ENCODE measurements at regions not wholly inside any gene's neighbourhood (a gene's known extent, or its start where the extent isn't known, plus 50 kb on each side); places are given as distances from the start of the nearest gene placed in this dataset.
"Not testable (repeated sequence)": the region's sequence is repeated elsewhere in the genome, so short reads cannot be mapped to it uniquely, and the experiment has no call there.

DNA sequence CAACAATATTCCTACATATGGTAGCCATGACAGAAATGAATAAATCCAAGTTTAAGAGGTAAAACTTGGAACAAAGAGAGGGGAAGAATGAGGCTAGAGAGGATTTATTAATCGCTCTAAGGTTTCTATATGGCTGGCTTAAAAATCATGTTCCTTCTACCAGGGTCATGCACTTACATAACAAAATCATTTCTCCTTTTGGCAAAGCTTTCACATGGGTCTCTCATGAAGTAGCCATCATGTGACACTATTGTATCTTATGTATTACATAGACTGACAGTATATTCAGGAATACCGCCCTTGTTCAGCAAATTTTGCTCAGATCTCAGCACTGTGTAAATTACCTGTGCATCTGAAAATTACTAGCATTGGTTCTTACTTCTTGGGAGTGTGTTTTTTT is 1554.5 kb upstream of the SLC39A10 start:
- no peak for DNase-seq (ENCODE audit: low read depth)

DNA sequence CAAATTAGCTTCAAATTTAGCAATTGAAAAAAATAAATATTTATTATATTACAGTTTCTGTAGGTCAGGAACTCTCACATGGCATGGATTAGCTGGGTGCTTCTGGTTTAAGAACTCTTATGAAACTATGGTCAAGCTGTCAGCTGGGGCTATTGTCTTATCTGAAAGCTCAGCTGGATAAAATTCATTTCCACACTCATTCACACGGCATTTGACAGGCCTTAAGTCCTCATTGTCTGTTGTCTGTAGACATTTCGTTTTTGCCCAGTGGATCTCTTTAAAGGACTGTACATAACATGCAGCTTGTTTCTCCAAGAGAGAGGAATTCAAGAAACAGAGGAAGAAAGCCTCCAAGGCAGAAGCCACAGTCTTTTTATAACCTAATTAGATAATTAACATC is 1556.8 kb upstream of the SLC39A10 start:
- DNase-seq (ENCODE audit: low read depth) = no peak

DNA sequence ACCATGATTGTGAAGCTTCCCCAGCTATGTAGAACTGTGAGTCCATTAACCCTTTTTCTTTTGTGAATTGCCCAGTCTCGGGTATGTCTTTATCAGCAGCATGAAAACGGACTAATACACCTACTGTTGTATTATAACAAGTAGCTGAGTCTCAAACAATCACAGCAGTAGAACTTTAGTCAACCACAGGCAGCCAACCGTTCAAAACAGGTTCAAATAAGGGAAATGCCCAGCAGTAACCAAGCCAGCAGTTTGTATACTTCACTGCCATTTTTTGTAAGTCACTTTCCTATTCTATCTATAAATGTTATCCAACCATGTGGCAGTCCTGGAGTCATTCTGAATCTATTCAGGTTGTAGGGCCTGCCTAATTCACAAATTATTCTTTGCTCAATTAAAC is 1560.6 kb upstream of the SLC39A10 start:
- DNase-seq (ENCODE audit: low read depth) = no peak

DNA sequence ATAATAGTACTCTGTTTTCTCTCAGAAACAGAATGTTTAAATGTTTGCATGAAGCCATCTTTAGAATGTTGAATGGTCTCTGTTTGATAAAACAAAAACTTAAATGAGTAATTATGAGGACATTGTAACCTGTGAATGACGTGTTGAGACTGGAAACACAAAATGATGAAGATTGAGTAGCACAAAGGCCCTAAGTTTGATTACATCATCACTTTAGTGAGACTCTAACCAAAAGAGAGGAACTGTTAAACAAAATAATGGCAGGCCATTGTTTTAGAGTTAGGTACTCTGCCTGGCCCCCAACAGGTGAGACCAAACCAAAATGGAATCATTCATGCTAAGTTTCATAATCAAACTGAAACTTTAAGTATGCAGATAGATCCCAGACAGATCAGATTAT is 1561.7 kb upstream of the SLC39A10 start:
- DNase-seq (ENCODE audit: low read depth) = no peak

DNA sequence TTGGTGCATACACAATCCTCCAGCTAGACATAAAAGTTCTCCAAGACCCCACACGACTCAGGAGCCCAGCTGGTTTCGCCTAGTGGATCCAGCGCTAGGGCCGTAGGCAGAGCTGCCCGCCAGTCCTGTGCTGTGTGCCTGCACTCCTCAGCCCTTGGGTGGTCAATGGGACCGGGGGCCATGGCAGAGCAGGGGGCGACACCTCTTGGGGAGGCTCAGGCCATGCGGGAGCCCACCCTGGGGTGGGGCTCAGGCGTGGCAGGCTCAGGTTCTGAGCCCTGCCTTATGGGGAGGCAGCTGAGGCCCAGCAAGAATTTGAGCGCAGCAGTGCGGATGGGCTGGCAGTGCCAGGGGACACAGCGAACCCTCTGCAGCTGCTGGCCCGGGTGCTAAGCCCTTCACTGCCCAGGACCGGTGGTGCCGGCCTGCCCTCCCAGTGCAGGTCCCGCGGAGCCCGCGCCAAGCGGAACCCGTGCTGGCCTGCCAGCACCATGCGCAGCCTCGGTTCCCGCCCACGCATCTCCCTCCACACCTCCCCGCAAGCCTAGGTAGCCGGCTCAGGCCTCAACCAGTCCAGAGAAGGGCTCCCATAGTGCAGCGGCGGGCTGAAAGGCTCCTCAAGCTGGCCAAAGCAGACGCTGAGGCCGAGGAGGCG is 1566.6 kb upstream of the SLC39A10 start:
- no peak for DNase-seq (ENCODE audit: low read depth)

DNA sequence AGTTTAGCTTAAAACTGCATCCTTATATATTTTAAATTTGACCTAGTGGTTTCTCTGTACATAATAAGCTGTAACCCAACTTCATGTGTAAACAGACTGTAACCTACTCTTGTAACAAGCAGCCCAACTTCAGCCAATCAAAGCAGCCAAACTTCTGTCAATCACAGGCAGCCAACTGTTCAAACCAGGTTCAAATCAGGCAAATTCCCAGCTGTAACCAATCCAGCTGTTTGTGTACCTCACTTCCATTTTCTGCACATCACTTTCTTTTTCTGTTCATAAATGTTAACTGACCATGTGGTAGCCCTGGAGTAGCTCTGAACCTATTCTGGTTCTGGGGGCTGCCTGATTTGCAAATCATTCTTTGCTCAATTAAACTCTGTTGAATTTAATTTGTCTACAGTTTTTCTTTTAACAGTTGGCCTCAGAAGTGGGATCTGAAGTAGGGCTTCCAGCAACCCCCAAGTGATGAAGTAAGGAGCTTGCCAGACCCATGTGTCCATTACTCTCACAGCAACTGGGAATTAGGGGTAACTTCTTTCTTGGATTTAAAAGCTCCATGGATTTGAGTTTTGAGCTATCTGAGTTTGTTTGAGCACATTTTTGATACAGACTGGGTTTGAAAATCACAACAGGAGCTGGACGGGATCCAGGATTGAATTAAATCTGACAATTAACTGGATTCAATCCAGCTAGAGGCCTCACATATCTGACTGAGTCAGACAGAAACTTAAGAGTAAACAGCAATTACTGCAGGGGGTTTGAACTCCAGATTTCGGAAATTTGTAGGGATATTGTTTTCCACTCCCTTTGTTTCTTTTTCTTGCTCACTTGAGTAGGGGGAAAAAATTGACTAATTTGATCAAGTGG is 1569.7 kb upstream of the SLC39A10 start:
- no peak for DNase-seq (ENCODE audit: low read depth)

DNA sequence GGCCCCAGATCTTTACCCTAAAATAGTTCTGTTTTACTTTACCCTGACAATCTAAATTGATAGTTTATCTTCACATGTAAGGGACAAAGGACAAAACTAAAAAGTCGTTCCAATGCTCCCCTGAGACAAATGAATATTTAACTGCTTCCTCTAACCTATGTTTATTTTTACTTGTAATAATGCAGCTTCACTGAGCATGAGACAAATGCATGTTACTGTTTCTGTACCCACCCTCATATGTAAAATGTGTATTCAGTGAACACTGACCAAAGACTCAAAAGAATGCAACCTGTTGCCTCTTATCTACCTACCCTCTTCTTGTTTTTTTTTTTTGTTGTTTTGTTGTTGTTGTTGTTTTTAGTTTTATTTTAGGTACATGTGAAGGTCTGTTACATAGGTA is 1570.9 kb upstream of the SLC39A10 start:
- no peak for DNase-seq (ENCODE audit: low read depth)

DNA sequence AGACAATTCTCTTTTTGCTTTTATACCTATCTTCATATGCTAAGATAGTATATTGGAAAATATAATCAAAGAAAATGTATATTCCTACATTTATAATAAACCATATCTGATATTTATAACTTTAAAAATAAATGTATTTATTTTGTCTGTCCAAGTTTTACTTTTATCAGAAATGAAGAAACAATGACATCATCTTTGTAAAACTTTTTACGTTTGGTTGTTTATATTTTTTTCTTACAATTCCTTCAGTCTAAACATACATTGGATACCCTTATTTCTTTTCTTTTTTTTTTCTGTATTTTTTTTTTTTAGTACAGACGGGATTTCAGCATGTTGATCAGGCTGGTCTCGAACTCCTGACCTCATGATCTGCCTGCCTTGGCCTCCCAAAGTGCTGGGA is 1577.0 kb upstream of the SLC39A10 start:
- DNase-seq (ENCODE audit: low read depth) = no peak

DNA sequence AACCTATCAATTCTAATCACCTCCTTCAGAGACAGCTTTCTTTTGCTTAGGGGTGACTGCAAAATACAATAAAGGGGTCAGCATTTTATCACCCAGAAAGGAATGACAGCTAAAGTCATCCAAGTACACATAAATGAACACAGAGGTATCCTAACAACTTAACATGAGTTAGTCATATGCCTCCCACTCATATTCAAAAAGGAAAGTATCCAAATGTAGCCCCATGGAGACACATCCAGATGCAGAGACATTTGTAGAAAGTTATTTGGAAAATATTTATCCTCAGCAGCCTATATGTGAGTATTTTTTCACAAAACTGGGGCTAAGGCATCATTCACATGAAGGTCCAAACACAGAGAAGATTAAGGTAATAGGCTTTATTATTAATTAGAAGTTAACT is 1579.7 kb upstream of the SLC39A10 start:
- DNase-seq (ENCODE audit: low read depth) = no peak

DNA sequence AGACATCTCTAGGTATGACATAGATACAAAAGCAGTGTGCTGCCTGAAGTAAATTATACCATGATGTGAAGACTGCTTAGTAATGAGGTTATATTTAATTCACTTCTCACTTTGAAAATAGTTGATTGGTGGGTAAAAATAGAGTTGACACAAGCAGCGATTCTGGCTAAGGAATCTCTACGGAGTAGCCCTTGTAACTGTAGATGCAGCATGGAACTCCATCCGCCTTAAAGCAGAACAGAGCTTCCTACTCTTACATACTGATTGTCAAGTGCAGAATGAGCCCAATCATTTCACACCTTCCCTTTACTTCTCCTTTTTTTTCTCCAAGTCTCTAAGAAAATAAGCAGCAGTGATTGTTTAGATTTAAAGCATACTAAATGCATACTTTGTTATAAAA is 1594.6 kb upstream of the SLC39A10 start:
- no peak for DNase-seq (ENCODE audit: low read depth)

DNA sequence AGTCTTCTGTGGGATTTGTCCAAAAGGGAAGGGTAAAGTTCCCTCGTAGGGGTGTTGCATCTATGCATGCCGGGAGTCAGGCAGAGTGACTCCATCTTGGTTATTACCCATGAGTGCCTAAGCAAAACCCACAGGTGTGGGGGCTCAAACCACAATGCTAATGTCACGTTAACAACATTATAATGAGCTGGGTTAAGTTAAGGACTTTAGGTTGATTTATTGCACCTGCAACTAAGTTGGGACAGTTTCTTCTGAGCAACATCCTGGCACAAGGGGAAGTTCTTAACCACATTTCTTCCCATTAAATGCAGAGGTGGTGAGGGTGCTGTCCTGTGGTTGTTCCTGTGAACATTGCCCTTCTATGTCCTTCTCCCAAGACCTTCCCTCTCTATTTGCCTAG is 1596.8 kb upstream of the SLC39A10 start:
- no peak for DNase-seq (ENCODE audit: low read depth)

DNA sequence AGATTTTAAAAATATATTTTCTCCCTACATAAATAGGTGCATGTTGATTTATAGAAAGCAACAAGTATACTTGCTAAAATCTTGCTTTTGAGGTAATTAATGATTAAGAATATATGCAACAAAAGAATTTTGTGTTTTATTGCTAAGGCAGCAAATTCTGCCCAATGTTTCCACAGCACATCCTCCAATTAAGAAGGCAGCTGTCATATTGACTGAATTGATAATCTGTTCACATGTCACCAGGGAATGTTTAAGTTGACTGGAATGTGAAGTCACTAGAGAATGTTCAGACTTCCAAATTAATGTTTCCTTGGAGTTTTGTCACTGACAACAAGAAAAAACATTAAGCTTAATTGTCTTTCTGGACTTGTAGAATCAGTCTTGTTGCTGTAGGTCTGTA is 1602.7 kb upstream of the SLC39A10 start:
- DNase-seq (ENCODE audit: low read depth) = no peak

DNA sequence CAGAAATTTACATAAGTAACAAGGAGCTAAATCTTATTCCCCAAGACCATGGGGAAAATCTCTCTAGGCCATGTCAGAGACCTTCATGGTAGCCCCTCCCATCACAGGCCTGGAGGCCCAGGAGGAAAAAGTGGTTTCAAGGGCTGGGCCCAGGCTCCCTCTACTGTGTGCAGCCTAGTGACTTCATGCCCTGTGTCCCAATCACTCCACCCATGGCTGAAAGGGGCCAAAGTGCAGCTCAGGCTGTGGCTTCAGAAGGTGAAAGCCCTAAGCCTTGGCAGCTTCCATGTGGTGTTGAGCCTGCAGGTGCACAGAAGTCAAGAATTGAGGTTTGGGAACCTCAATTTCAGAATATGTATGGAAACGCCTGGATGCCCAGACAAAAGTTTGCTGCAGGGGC is 1612.7 kb upstream of the SLC39A10 start:
- no peak for DNase-seq (ENCODE audit: low read depth)

DNA sequence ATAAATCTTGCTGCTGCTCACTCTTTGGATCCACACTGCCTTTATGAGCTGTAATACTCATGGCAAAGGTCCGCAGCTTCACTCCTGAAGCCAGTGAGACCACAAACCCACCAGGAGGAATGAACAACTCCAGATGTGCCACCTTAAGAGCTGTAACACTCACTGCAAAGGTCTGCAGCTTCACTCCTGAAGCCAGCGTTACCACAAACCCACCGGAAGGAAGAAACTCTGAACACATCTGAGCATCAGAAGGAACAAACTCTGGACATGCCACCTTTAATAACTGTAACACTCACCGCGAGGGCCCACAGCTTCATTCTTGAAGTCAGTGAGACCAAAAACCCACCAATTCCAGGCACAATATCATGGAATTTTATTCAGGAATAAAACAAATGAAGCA is 1635.9 kb upstream of the SLC39A10 start:
- DNase-seq (ENCODE audit: low read depth) = not testable (repeated sequence)

DNA sequence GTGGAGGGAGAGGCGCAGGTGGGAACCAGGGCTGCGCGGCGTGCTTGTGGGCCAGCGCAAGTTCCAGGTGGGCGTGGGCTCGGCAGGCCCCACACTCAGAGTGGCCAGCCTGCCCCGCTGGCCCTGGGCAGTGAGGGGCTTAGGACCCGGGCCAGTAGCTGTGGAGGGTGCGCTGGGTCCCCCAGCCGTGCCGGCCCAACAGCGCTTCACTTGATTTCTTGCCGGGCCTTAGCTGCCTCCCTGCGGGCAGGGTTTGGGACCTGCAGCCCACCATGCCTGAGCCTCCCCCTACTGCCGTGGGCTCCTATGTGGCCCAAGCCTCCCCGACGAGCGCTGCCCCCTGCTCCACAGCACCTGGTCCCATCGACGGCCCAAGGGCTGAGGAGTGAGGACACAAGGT is 1636.9 kb upstream of the SLC39A10 start:
- no peak for DNase-seq (ENCODE audit: low read depth)

DNA sequence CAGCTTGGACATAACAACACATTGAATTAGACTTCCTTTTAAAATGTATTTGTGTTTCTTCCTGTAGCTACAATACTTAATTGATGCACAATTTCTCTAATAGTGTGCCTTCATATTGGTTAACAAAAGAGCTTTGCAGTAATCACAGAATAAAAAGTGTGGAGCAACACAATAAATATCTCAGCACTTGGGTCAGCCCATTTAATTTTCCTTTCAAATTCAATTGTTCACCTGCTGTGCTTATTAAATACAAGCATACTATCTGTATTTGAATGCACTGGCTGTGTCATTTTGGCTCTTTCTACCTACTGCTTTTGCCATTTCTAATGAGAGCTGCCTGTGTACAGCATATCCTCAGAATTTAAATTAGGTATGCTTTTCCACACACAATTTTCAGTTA is 1641.3 kb upstream of the SLC39A10 start:
- no peak for DNase-seq (ENCODE audit: low read depth)

DNA sequence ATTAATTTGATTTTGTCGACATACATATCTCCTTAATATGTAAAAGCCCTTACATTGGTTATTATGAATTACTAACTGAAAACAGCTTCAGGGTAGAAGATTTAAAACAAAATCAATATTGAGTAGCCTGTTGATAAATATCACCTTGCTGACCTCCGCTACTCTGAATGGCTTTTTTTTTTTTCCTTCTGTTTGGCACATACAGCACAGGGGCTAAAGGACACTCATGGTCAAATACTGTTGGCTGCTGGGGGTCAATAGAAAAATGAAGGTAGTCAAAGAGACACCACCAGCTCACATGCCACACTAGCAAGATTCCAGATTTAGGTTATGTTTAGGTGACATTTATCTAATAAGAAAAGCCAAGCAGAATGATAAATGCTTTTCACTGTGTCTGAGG is 1642.4 kb upstream of the SLC39A10 start:
- DNase-seq (ENCODE audit: low read depth) = no peak

DNA sequence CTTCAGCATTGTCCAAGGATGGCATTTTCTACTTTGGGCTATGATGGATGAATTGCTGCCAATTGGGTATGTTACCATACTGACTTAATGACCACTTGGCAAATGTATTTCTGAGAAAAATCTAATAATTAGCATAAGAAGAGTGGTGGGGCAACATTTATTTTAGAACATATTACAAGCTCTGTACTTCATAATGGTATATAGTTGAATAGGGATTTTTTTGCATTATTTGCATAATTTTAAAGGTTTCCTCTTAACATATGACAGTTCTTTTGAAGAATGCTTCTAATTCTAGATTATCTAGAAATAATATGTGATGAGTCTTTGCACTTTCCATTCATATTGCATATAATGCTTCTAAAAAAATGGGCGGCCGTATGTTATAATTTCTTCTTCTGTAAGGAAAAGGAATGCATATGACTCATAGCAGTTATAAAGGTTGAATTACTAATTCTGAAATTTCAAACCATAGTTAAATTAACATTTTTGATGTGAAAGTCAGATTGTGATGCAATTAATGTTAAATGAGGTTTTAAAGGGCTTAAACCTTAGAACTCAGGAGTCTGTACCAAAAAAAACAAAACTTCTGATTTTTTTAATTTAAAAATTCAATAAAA is 1652.3 kb upstream of the SLC39A10 start:
- DNase-seq (ENCODE audit: low read depth) = no peak

DNA sequence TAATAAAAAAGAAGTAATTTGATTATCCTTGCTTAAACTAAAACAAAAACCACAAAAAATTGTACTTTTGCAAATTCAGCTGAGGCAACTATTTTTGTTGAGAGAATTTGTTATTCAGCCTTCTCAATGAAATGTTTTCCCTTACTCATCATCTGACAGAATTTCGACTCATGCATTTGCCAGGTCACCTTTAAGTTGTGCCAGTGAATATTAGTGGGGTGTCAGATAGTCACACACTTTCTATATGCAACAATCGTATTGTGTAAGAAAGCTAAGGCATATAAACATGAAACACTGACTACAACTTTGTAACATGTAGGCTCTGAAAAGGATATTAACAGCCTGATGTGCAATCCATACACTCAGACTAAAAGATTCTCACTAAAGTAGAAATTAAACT is 1653.1 kb upstream of the SLC39A10 start:
- DNase-seq (ENCODE audit: low read depth) = no peak

DNA sequence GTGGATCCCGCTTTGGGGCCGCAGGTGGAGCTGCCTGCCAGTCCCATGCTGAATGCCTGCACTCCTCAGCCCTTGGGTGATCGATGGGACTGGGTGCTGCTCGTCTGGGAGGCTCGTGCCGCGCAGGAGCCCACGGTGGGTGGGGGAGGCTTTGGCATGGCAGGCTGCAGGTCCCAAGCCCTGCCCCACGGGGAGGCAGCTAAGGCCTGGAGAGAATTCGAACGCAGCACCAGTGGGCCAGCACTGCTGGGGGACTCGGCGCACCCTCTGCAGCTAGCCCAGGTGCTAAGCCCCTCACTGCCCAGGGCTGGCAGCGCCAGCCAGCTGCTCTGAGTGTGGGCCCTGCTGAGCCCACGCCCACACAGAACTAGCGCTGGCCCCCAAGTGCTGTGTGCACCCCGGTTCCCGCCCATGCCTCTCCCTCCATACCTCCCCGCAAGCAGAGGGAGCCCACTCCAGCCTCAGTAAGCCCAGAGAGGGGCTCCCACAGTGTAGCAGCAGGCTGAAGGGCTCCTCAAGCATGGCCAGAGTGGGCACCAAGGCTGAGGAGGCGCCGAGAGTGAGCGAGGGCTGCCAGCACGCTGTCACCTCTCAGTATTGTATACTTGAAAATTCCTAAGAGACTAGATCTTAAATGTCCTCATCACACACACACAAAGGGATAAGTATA is 1654.2 kb upstream of the SLC39A10 start:
- no peak for DNase-seq (ENCODE audit: low read depth)

DNA sequence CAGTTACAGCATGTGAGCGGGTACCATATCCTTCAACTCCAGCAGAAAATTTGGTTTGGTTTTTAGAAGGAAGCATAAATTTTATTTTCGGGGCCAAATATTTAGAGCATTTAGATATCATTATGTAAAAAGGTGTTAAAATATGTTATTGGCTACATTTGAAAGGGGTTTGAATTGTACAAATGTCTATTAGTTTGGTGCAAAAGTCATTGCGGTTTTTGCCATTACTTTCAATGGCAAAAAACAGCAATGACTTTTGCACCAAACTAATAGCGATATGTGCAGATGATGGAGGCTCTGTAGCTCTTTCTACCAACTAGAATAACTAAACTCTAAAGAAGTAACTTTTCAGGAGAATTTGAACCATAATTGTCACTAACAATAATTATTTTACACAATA is 1666.2 kb upstream of the SLC39A10 start:
- no peak for DNase-seq (ENCODE audit: low read depth)

DNA sequence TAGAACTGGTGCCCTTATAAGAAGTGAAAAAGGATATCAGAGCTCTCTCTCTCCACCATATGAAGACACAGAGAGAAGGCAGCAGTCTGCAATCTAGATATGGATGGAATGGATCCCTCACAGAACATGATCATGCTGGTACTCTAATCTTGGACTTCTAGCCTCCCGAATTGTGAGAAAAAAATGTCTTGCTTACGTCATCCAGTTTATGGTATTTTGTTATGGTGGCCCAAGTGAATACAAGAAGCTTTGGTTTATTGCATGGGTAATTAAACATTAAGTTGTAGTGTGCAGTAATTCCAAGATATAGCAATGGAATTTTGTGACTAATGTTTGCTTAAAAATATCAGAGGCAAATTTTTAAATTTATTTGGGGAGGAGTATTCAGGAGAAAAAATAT is 1667.4 kb upstream of the SLC39A10 start:
- no peak for DNase-seq (ENCODE audit: low read depth)

DNA sequence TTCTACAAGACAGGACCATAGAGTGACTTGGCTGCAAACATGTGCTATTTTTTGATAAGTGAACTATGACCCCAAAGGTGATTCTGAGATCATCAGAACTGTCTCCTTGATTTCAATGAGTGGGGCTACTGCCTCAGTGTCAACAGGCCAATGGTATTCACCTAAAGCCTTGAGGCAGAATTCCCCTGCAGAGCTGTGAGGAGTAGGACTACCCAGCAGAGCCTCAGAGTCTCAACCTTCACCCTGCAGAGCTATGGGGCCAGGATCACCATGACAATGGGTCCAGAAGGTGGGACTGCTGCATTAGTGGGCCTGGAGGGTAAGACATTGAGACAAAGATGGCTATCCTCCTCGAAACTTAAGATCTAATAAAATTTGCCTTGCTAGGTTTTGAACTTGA is 1668.2 kb upstream of the SLC39A10 start:
- DNase-seq (ENCODE audit: low read depth) = no peak

All from stimulated activated CD4-positive, alpha-beta T cell treated with anti-CD3 and anti-CD28 coated beads, Interleukin-2, amount 100 ng/mL, for 4 hours (primary cell).